Heart left ventricle (tissue), 16 donors: ENCODE measurements at regions not wholly inside any gene's neighbourhood (a gene's known extent, or its start where the extent isn't known, plus 50 kb on each side); places are given as distances from the start of the nearest gene placed in this dataset.

ENCODE experiments used
- ATAC-seq, 4 donors: fragments of 200-7000 bp; cut with Tn5 transposase; one replicate each; pipeline ENCODE4 v1.9.1; 2020 to 2022; ENCODE audit warnings: moderate library complexity in 4 of 4, mild to moderate bottlenecking in 3 of 4, moderate number of reproducible peaks in 1 of 4
- DNase-seq, 5 donors: peaks; one replicate each; pipeline ENCODE4 v3.0.0-alpha.2; 2020
- H3K27ac ChIP-seq, 12 donors: fragments of 200-600 bp; sonication (generic) in 4 of 12; one replicate each; pipeline versions ENCODE4 v1.5.0 to v1.8.0; 2016 to 2022; ENCODE audit warnings: mild to moderate bottlenecking in 2 of 12
- H3K27me3 ChIP-seq, 9 donors: fragments of 200-600 bp; sonication (generic) in 2 of 9; one replicate each; pipeline versions ENCODE4 v1.5.1 to v1.8.0; 2016 to 2022; ENCODE audit warnings: mild to moderate bottlenecking in 3 of 9
- H3K36me3 ChIP-seq, 9 donors: fragments of 200-600 bp; sonication (generic) in 2 of 9; one replicate each; pipeline versions ENCODE4 v1.5.0 to v1.8.0; 2018 to 2022; ENCODE audit warnings: mild to moderate bottlenecking in 2 of 9
- H3K4me1 ChIP-seq, 12 donors: fragments of 200-600 bp; sonication (generic) in 4 of 12; one replicate each; pipeline versions ENCODE4 v1.5.0 to v1.8.0; 2016 to 2022; ENCODE audit warnings: mild to moderate bottlenecking in 3 of 12
- H3K4me3 ChIP-seq, 12 donors: fragments of 200-600 bp; sonication (generic) in 4 of 12; one replicate each; pipeline versions ENCODE4 v1.5.0 to v1.8.0; 2017 to 2022; ENCODE audit warnings: mild to moderate bottlenecking in 9 of 12, moderate library complexity in 4 of 12
- H3K9me3 ChIP-seq, 12 donors: fragments of 200-600 bp; sonication (generic) in 4 of 12; one replicate each; pipeline versions ENCODE4 v1.5.0 to v1.8.0; 2016 to 2022; ENCODE audit warnings: mild to moderate bottlenecking in 1 of 12
- POLR2A ChIP-seq, 2 donors: fragments of 450-650 bp; IDR thresholded peaks; one replicate each; pipeline ENCODE4 v1.6.1; 2017; ENCODE audit warnings: antibody characterized with exemption in 2 of 2, mild to moderate bottlenecking in 2 of 2, moderate library complexity in 2 of 2
- WGBS, 4 donors: extraction: QIAGEN DNeasy Blood & Tissue Kit in 2 of 4; methylation state at CpG; one replicate each; pipeline versions ENCODE4 v1.1.5 to v1.1.7; 2013 to 2018; 5-methylcytosine and 5-hydroxymethylcytosine counted together
- intact Hi-C, 10 donors: fragments of 100-400 bp; cut with DNase I; formaldehyde crosslinking; loops; one replicate each; pipeline versions ENCODE4 v1.11.1 to v1.14.2; 2022
- TF ChIP-seq, protein P1 (sequence below), 12 donors: fragments of 200-600 bp; sonication (generic) in 4 of 12; IDR thresholded peaks; one replicate each; pipeline versions ENCODE4 v1.5.0 to v1.8.0; 2018 to 2022; ENCODE audit warnings: antibody characterized with exemption in 12 of 12, mild to moderate bottlenecking in 5 of 12
- donor health status: ischemic (EF 13 %, LVEDD 7.1; RV severe dilation, severe dysfunction).
- donor health status: healthy with polysubstance abuse.
- donor health status: DM: no; HTN: yes; CAD: no.
- donor health status: DM: no; HTN: no; CAD: no.
- donor health status: ischemic (EF 25% LVEDD 6.9; RV normal size, moderate dysfunction).
- donor health status: ischemic (EF 25% LVEDD 5.7; RV mildly dilated, moderate dysfunction).
- donor health status: healthy.
- donor health status: DM: yes; HTN: yes; CAD: no.
- donor health status: ischemic (EF 35%, LVEDD 5.7; RV mildly dilated, moderate dysfunction).
- donor health status: nonischemic (EF 11% LVEDD 7.7; RV severe dilation, severe dysfunction).
- donor health status: DM: yes; HTN: yes; CAD: no.
- donor health status: PGD.
- donor health status: ischemic (EF 29% LVEDD 5.4; RV normal size, mild dysfunction).
- donor health status: nonischemic (EF 23%, LVEDD 6.1; RV moderate dilation, normal function).

DNA sequence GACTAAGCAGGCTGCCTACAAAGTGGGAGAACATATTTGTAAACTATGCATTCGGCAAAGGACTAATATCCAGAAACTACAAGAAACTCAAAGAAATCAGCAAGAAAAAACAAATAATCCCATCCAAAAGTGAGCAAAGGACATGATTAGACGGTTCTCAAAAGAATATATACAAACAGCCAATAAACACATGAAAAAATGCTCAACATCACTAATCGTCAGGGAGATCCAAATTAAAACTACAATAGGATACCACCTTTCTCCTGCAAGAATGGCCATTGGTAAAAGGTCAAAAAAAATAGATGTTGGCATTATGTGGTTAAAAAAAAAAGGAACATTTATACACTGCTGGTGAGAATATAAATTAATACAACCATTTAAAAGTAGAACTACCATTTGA is 259.6 kb upstream of the SLITRK3 start:
- no peak overlapping the region for H3K27ac ChIP-seq
- intact Hi-C loops, result no loop called here
- H3K4me1 ChIP-seq, result no peaks in the 10 kb centered on the region
- no peak for DNase-seq
- H3K4me3 ChIP-seq, result no peak overlapping the region
- no peak for TF ChIP-seq POLR2A (IDR thresholded peaks at IDR 0.05)
- TF ChIP-seq, protein P1, sequence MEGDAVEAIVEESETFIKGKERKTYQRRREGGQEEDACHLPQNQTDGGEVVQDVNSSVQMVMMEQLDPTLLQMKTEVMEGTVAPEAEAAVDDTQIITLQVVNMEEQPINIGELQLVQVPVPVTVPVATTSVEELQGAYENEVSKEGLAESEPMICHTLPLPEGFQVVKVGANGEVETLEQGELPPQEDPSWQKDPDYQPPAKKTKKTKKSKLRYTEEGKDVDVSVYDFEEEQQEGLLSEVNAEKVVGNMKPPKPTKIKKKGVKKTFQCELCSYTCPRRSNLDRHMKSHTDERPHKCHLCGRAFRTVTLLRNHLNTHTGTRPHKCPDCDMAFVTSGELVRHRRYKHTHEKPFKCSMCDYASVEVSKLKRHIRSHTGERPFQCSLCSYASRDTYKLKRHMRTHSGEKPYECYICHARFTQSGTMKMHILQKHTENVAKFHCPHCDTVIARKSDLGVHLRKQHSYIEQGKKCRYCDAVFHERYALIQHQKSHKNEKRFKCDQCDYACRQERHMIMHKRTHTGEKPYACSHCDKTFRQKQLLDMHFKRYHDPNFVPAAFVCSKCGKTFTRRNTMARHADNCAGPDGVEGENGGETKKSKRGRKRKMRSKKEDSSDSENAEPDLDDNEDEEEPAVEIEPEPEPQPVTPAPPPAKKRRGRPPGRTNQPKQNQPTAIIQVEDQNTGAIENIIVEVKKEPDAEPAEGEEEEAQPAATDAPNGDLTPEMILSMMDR (IDR thresholded peaks at IDR 0.05), result no peak
- H3K9me3 ChIP-seq, result peaks cover 0 to 15% (median 0%) of the 10 kb centered on the region in 12 donors
- 79 to 84% (median 83%) methylated on average over 3 of the region's 3 CpGs for WGBS, 4 donors
- H3K36me3 ChIP-seq, result no peaks in the 10 kb centered on the region
- no peaks in the 10 kb centered on the region for H3K27me3 ChIP-seq
- no peak for ATAC-seq

DNA sequence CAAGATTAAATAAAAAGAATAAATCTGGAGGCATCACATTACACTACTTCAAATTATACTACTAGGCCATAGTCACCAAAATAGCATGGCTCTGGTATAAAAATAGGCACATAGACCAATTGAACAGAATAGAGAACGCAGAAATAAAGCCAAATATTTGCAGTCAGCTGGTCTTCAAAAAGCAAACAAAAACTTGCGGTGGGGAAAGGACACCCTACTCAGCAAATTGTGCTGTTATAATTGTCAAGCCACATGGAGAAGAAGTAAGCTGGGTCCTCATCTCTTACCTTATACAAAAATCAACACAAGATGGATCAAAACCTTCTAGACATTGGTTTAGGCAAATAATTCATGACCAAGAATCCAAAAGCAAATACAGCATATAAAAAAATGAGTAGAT is 259.2 kb upstream of the SLITRK3 start:
- no peak for DNase-seq
- intact Hi-C loops, result no loop called here
- no peaks in the 10 kb centered on the region for H3K36me3 ChIP-seq
- TF ChIP-seq, protein P1 (IDR thresholded peaks at IDR 0.05), result no peak
- TF ChIP-seq POLR2A (IDR thresholded peaks at IDR 0.05), result no peak
- no peak for ATAC-seq
- peaks cover 0 to 15% (median 0%) of the 10 kb centered on the region in 12 donors for H3K9me3 ChIP-seq
- H3K4me1 ChIP-seq, result no peaks in the 10 kb centered on the region
- H3K27me3 ChIP-seq, result no peaks in the 10 kb centered on the region
- H3K27ac ChIP-seq, result no peak overlapping the region
- 71 to 85% (median 75%) methylated on average over 2 of the region's 2 CpGs for WGBS, 4 donors
- H3K4me3 ChIP-seq, result no peak overlapping the region

DNA sequence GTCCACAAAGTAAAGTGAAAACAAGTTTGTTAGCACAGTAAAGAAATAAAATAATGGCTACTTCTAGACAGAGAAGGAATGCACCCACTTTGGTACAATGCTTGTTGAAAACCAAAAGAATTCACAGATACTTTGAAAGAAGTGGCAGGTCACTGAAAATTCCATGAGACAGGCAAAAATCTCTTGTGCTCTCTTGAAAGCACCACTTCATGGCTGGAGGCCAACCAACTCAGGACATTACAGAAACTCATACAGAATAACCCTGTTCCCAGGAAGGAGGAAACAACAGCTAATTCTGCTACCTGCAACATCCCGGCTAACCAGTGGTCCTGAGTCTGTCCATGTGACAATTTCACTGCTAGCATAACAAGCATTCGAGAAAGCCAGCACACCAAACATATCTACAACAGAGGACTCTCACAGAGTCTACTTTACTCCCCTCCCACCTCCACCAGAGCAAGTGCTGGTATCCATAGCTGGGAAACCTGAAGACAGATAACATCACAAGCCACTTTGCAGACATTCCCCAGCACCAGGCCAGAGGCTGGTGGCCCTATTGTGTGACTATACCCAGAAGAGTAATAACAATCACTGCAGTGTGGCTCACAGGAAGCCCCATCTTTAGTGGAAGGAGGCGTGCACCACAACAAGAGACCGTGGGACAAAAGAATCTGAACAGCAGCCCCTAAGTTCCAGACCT is 255.3 kb upstream of the SLITRK3 start:
- no peak overlapping the region for H3K27ac ChIP-seq
- intact Hi-C loops, result no loop called here
- H3K36me3 ChIP-seq, result no peaks in the 10 kb centered on the region
- ATAC-seq (no peak), DNase-seq (no peak)
- H3K4me1 ChIP-seq, result no peaks in the 10 kb centered on the region
- no peaks in the 10 kb centered on the region for H3K27me3 ChIP-seq
- WGBS, 4 donors, result 52 to 72% (median 65%) methylated on average over 4 of the region's 4 CpGs
- no peak overlapping the region for H3K4me3 ChIP-seq
- TF ChIP-seq POLR2A (IDR thresholded peaks at IDR 0.05), result no peak
- TF ChIP-seq, protein P1 (IDR thresholded peaks at IDR 0.05), result no peak
- peaks cover 0 to 23% (median 0%) of the 10 kb centered on the region in 12 donors for H3K9me3 ChIP-seq

DNA sequence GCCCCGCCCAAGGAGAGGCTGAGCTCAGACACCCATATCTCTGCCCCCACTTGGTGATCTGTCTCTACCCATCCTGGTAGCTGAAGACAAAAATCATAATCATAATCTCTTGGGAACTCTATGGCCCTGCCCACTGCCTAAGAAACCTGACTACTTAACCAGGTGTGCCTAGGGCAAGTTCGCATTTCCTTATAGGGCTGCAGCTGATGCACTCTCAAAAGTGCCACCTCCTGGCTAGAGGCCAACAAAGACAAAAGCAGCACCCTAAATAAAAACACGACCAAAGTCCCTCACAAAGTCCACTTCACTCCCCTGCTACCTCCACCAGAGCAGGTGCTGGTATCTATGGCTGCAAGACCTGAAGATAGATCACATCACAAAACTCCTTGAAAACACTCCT is 250.4 kb upstream of the SLITRK3 start:
- TF ChIP-seq, protein P1 (IDR thresholded peaks at IDR 0.05), result no peak
- no peak for TF ChIP-seq POLR2A (IDR thresholded peaks at IDR 0.05)
- ATAC-seq, result no peak

More for the DNA sequence above, 250.4 kb upstream of the SLITRK3 start:
- intact Hi-C loops, result no loop called here
- H3K4me3 ChIP-seq, result no peak overlapping the region
- no peaks in the 10 kb centered on the region for H3K36me3 ChIP-seq
- no peak overlapping the region for H3K27ac ChIP-seq
- no peaks in the 10 kb centered on the region for H3K4me1 ChIP-seq
- peaks cover 0 to 18% (median 0%) of the 10 kb centered on the region in 12 donors for H3K9me3 ChIP-seq
- DNase-seq, result no peak
- no peaks in the 10 kb centered on the region for H3K27me3 ChIP-seq
- 75 to 79% (median 78%) methylated on average over 2 to 3 of the region's 3 CpGs for WGBS, 4 donors
